A549 (cell line): ENCODE measurements at regions not wholly inside any gene's neighbourhood (a gene's known extent, or its start where the extent isn't known, plus 50 kb on each side); places are given as distances from the start of the nearest gene placed in this dataset.

Experiments
- ATAC-seq, 2 experiments: fragments of 200-7000 bp in 1 of 2; fragments of >200 bp in 1 of 2; cut with Nextera tagmentation in 1 of 2; cut with Tn5 transposase in 1 of 2; 3 replicates each; pipeline versions ENCODE4 v1.8.0 to v1.9.1; 2018 to 2020; ENCODE audit warnings: mild to moderate bottlenecking in 1 of 2, moderate library complexity in 1 of 2
- CTCF ChIA-PET: fragments of 300-600 bp; sonication (Branson Sonifier 250); formaldehyde crosslinking; extraction: SDS; loops from one replicate; lab custom pipeline; 2021; ENCODE audit warnings: antibody characterized with exemption, inconsistent platforms; lab: Yijun Ruan, JAX
- POLR2A ChIA-PET: fragments of 350-600 bp; formaldehyde crosslinking; extraction: SDS; loops from one replicate; lab custom pipeline; 2021; ENCODE audit warnings: antibody characterized with exemption, inconsistent platforms; lab: Yijun Ruan, JAX
- DNase-seq, 2 experiments: peaks; one replicate each; pipeline versions ENCODE4 v3.0.0 to v3.0.0-alpha.2; 2011 to 2016; ENCODE audit warnings: low read depth in 1 of 2, low spot score in 1 of 2
- FAIRE-seq: peaks from 2 replicates; lab custom pipeline; 2011; peaks lifted over from hg19 to GRCh38; lab: Jason Lieb, UNC
- H3K27ac ChIP-seq, 2 experiments: fragments of >200 bp; sonication (Bioruptor Twin); formaldehyde crosslinking; 3 replicates each; pipeline ENCODE4 v1.5.1; 2016 to 2017
- H3K4me1 ChIP-seq: fragments of >200 bp; sonication (Bioruptor Twin); formaldehyde crosslinking; 3 replicates; pipeline ENCODE4 v1.6.1; 2016
- H3K4me2 ChIP-seq: fragments of >200 bp; sonication (Bioruptor Twin); formaldehyde crosslinking; 3 replicates; pipeline ENCODE4 v1.6.1; 2016
- H3K4me3 ChIP-seq: fragments of >200 bp; sonication (Bioruptor Twin); formaldehyde crosslinking; 3 replicates; pipeline ENCODE4 v1.5.1; 2016
- H3K9me3 ChIP-seq: fragments of >200 bp; sonication (Bioruptor Twin); formaldehyde crosslinking; 3 replicates; pipeline ENCODE4 v1.6.1; 2016
- BCL3 ChIP-seq: fragments of >200 bp; sonication (Bioruptor Twin); formaldehyde crosslinking; IDR thresholded peaks from 3 replicates; pipeline ENCODE4 v1.6.1; 2016
- BHLHE40 ChIP-seq: IDR thresholded peaks from 2 replicates; pipeline ENCODE4 v1.6.1; 2012; ENCODE audit warnings: low read depth, low read length, inconsistent platforms
- CBX8 ChIP-seq: fragments of 200-600 bp; sonication (generic); IDR thresholded peaks from 2 replicates; pipeline ENCODE4 v1.6.1; 2016
- CTCF ChIP-seq: fragments of >200 bp; sonication (Bioruptor Twin); formaldehyde crosslinking; IDR thresholded peaks from 3 replicates; pipeline ENCODE4 v1.5.1; 2016
- EP300 ChIP-seq, 2 experiments: fragments of >200 bp; sonication (Bioruptor Twin); formaldehyde crosslinking; IDR thresholded peaks; 2 replicates in 1 of 2; 3 replicates in 1 of 2; pipeline ENCODE4 v1.6.1; 2016 to 2017
- FOSB ChIP-seq: fragments of 250-450 bp; sonication (Bioruptor Pico); IDR thresholded peaks from 2 replicates; pipeline ENCODE4 v1.5.0; 2020; ENCODE audit warnings: mild to moderate bottlenecking, moderate library complexity
- FOXS1 ChIP-seq: fragments of 250-450 bp; sonication (Bioruptor Pico); IDR thresholded peaks from 2 replicates; pipeline ENCODE4 v1.5.0; 2020; ENCODE audit warnings: mild to moderate bottlenecking, moderate library complexity
- HES2 ChIP-seq: fragments of >200 bp; sonication (Bioruptor Twin); formaldehyde crosslinking; IDR thresholded peaks from 2 replicates; pipeline ENCODE4 v1.6.1; 2016
- HOXB13 ChIP-seq: fragments of 250-450 bp; sonication (Bioruptor Pico); IDR thresholded peaks from 2 replicates; pipeline ENCODE4 v1.5.0; 2020; ENCODE audit warnings: low read depth, mild to moderate bottlenecking, moderate library complexity
- JUNB ChIP-seq: fragments of >200 bp; sonication (Bioruptor Twin); formaldehyde crosslinking; IDR thresholded peaks from 2 replicates; pipeline ENCODE4 v1.6.1; 2016
- MAFK ChIP-seq: fragments of 450-650 bp; IDR thresholded peaks from 2 replicates; pipeline ENCODE4 v1.6.1; 2014; ENCODE audit not compliant: partially characterized antibody
- MAZ ChIP-seq: fragments of 150-350 bp; IDR thresholded peaks from 2 replicates; pipeline ENCODE4 v1.6.1; 2014; ENCODE audit warnings: antibody characterized with exemption, low read depth, low read length, borderline replicate concordance
- NPAS2 ChIP-seq: fragments of 250-450 bp; sonication (Bioruptor Pico); IDR thresholded peaks from 2 replicates; pipeline ENCODE4 v1.8.0; 2022; ENCODE audit warnings: mild to moderate bottlenecking, moderate library complexity, borderline replicate concordance
- POLR2A ChIP-seq: IDR thresholded peaks from 2 replicates; pipeline ENCODE4 v1.6.1; 2012; ENCODE audit warnings: mild to moderate bottlenecking, low read length
- POLR2AphosphoS2 ChIP-seq: conservative IDR thresholded peaks from 2 replicates; pipeline ENCODE4 v1.6.1; 2012; ENCODE audit warnings: low read length, improper control_type of control experiment, inconsistent platforms
- RARB ChIP-seq: fragments of 250-450 bp; sonication (Bioruptor Pico); IDR thresholded peaks from 2 replicates; pipeline ENCODE4 v1.8.0; 2021; ENCODE audit warnings: mild to moderate bottlenecking, moderate library complexity
- REST ChIP-seq: fragments of 200-600 bp; sonication (generic); IDR thresholded peaks from 2 replicates; pipeline ENCODE4 v1.6.1; 2016; ENCODE audit warnings: antibody characterized with exemption, mild to moderate bottlenecking, moderate library complexity
- TFCP2L1 ChIP-seq: fragments of 250-450 bp; sonication (Bioruptor Pico); IDR thresholded peaks from 2 replicates; pipeline ENCODE4 v1.5.0; 2021; ENCODE audit warnings: mild to moderate bottlenecking
- TP53 ChIP-seq: fragments of 250-450 bp; sonication (Bioruptor Pico); IDR thresholded peaks from 2 replicates; pipeline ENCODE4 v1.5.0; 2021; ENCODE audit warnings: mild to moderate bottlenecking, moderate library complexity
- ZC3H11A ChIP-seq: fragments of 450-650 bp; IDR thresholded peaks from 2 replicates; pipeline ENCODE4 v1.6.1; 2014; ENCODE audit warnings: antibody characterized with exemption, mild to moderate bottlenecking
- ZSCAN20 ChIP-seq: fragments of 250-450 bp; sonication (Bioruptor Pico); IDR thresholded peaks from 2 replicates; pipeline ENCODE4 v1.8.0; 2022; ENCODE audit warnings: mild to moderate bottlenecking, moderate library complexity
- WGBS: methylation state at CpG from one replicate; pipeline ENCODE4 v1.1.6; 2017; ENCODE audit errors: missing lambda C conversion rate; 5-methylcytosine and 5-hydroxymethylcytosine counted together

- no peak overlapping the region for H3K4me3 ChIP-seq
- FAIRE-seq (no peak), DNase-seq (no peak), ATAC-seq (no peak)
- no peak overlapping the region for H3K4me2 ChIP-seq
- POLR2A ChIA-PET = no interaction called here
- CTCF ChIA-PET = no interaction called here
- 32% methylated on average over 4 of the region's 4 CpGs for WGBS
- TF ChIP-seq BCL3 = no peak
- no peak for TF ChIP-seq FOXS1 (CRISPR knock-in tag)
- no peak for TF ChIP-seq EP300 (IDR thresholded peaks at IDR 0.05)
- TF ChIP-seq ZC3H11A = no peak
- no peak for TF ChIP-seq NPAS2
- no peak for TF ChIP-seq FOSB
- TF ChIP-seq HOXB13 (CRISPR knock-in tag) = no peak
- no peak for TF ChIP-seq TP53 (CRISPR knock-in tag)
- no peak for TF ChIP-seq MAFK
- no peak for TF ChIP-seq CBX8
- no peak for TF ChIP-seq RARB (CRISPR knock-in tag)
- TF ChIP-seq POLR2AphosphoS2 = no peak
- TF ChIP-seq CTCF = no peak
- H3K9me3 ChIP-seq = no peaks in the 10 kb centered on the region
- H3K4me1 ChIP-seq = no peaks in the 10 kb centered on the region
- H3K27ac ChIP-seq = no peak overlapping the region
These were observed 1031.6 kb downstream of the BCL11B start for GRCh38 chr14:98240376-98240775.

GRCh38 chr14:98242903-98243302 is 1029.1 kb downstream of the BCL11B start:
- ChIA-PET POLR2A (no interaction called here), CTCF (no interaction called here)
- no peak for ATAC-seq
- FAIRE-seq = no peak
- Histone ChIP-seq H3K9me3 (no peaks in the 10 kb centered on the region), H3K4me1 (no peaks in the 10 kb centered on the region), H3K27ac (no peak overlapping the region), H3K4me3 (no peak overlapping the region), H3K4me2 (no peak overlapping the region)
- TF ChIP-seq ZC3H11A (no peak), POLR2A (no peak), BHLHE40 (no peak), MAZ (no peak), REST (no peak), RARB (CRISPR knock-in tag) (no peak), JUNB (no peak), HOXB13 (CRISPR knock-in tag) (no peak), ZSCAN20 (CRISPR knock-in tag) (no peak), TFCP2L1 (CRISPR knock-in tag) (no peak), HES2 (no peak)
- 38% methylated on average over 6 of the region's 6 CpGs for WGBS
- DNase-seq = no peak
